Astrocyte (in vitro differentiated cells and primary cell): ENCODE measurements at regions not wholly inside any gene's neighbourhood (a gene's known extent, or its start where the extent isn't known, plus 50 kb on each side); places are given as distances from the start of the nearest gene placed in this dataset.

Source experiments
- EZH2 ChIP-seq: IDR thresholded peaks from 2 replicates; pipeline ENCODE4 v1.6.1; 2012; ENCODE audit warnings: mild to moderate bottlenecking, low read length, inconsistent platforms; ENCODE audit not compliant: insufficient read depth
- TF ChIP-seq, protein P1 (sequence below): IDR thresholded peaks from 2 replicates; pipeline ENCODE4 v1.5.1; 2011; ENCODE audit warnings: low read depth, mild to moderate bottlenecking, inconsistent platforms, low read length, moderate library complexity; ENCODE audit not compliant: insufficient read depth

DNA sequence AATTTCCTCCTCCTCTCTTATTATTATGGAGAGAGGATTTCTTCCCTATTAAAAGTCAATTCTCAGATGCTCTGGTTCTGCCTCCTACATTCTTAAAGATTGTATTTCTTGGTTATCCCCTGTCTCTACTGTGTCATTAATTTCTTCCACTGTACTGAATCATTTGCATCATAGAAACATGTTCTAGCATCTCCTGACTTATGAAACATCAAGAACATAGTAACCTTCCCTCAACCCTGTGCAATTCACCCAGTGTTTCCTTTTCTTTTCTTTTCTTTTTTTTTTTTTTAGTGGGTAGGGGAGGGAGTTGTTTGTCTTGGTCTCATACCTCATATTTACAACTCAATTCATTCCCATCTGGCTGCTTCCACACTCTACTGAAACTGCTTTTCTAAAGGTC is 288.0 kb upstream of the PLET1 start:
- TF ChIP-seq, protein P1, sequence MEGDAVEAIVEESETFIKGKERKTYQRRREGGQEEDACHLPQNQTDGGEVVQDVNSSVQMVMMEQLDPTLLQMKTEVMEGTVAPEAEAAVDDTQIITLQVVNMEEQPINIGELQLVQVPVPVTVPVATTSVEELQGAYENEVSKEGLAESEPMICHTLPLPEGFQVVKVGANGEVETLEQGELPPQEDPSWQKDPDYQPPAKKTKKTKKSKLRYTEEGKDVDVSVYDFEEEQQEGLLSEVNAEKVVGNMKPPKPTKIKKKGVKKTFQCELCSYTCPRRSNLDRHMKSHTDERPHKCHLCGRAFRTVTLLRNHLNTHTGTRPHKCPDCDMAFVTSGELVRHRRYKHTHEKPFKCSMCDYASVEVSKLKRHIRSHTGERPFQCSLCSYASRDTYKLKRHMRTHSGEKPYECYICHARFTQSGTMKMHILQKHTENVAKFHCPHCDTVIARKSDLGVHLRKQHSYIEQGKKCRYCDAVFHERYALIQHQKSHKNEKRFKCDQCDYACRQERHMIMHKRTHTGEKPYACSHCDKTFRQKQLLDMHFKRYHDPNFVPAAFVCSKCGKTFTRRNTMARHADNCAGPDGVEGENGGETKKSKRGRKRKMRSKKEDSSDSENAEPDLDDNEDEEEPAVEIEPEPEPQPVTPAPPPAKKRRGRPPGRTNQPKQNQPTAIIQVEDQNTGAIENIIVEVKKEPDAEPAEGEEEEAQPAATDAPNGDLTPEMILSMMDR = no peak
- no peak for TF ChIP-seq EZH2
